KMS-11 (cell line): ENCODE measurements at regions not wholly inside any gene's neighbourhood (a gene's known extent, or its start where the extent isn't known, plus 50 kb on each side); places are given as distances from the start of the nearest gene placed in this dataset.

Experiments used
- H2AFZ ChIP-seq: fragments of 200-600 bp; sonication (generic); 2 replicates; pipeline ENCODE4 v1.6.1; 2016; ENCODE audit warnings: antibody characterized with exemption, mixed run types, low read depth
- H3K27ac ChIP-seq: fragments of 200-600 bp; sonication (generic); 2 replicates; pipeline ENCODE4 v1.6.1; 2016; ENCODE audit warnings: mild to moderate bottlenecking, mixed run types
- H3K27me3 ChIP-seq: fragments of 200-600 bp; sonication (generic); 2 replicates; pipeline ENCODE4 v1.6.1; 2017; ENCODE audit warnings: mild to moderate bottlenecking, low read depth, mixed run types, moderate library complexity; ENCODE audit not compliant: insufficient read depth
- H3K36me3 ChIP-seq: fragments of 200-600 bp; sonication (generic); 2 replicates; pipeline ENCODE4 v1.6.1; 2017; ENCODE audit warnings: mild to moderate bottlenecking, mixed run types; ENCODE audit not compliant: insufficient read depth
- H3K4me1 ChIP-seq: fragments of 200-600 bp; sonication (generic); 2 replicates; pipeline ENCODE4 v1.6.1; 2016; ENCODE audit warnings: mild to moderate bottlenecking, low read depth, mixed run types; ENCODE audit not compliant: poor library complexity, severe bottlenecking
- H3K4me2 ChIP-seq: fragments of 200-600 bp; sonication (generic); 2 replicates; pipeline ENCODE4 v1.7.0; 2016; ENCODE audit warnings: mild to moderate bottlenecking, mixed run types
- H3K4me3 ChIP-seq: fragments of 200-600 bp; sonication (generic); IDR thresholded peaks from 2 replicates; pipeline ENCODE4 v1.6.1; 2017; ENCODE audit warnings: low read depth, low read length, mixed read lengths; ENCODE audit not compliant: insufficient read depth
- H3K79me2 ChIP-seq: fragments of 200-600 bp; sonication (generic); 2 replicates; pipeline ENCODE4 v1.6.1; 2016; ENCODE audit warnings: low read depth, mixed run types; ENCODE audit not compliant: insufficient read depth
- H3K9ac ChIP-seq: fragments of 200-600 bp; sonication (generic); 2 replicates; pipeline ENCODE4 v1.6.1; 2016; ENCODE audit warnings: mild to moderate bottlenecking, mixed run types
- H4K20me1 ChIP-seq: fragments of 200-600 bp; sonication (generic); 2 replicates; pipeline ENCODE4 v1.6.1; 2016; ENCODE audit warnings: mild to moderate bottlenecking, mixed run types; ENCODE audit not compliant: insufficient read depth
- CTCF ChIP-seq: fragments of 200-600 bp; sonication (generic); conservative IDR thresholded peaks from 2 replicates; pipeline ENCODE4 v1.6.1; 2017; ENCODE audit warnings: low read depth, mild to moderate bottlenecking, antibody characterized with exemption, low read length, moderate library complexity, mixed read lengths

GRCh38 chr4:159017323-159018026, 85.4 kb upstream of the RAPGEF2 start:
- TF ChIP-seq CTCF, result no peak
- H3K27ac ChIP-seq, result no peak overlapping the region
- no peaks in the 10 kb centered on the region for H4K20me1 ChIP-seq
- no peaks in the 10 kb centered on the region for H3K4me1 ChIP-seq
- H2AFZ ChIP-seq, result no peak overlapping the region
- H3K4me2 ChIP-seq, result no peak overlapping the region
- H3K36me3 ChIP-seq, result no peaks in the 10 kb centered on the region
- H3K9ac ChIP-seq, result no peak overlapping the region
- H3K27me3 ChIP-seq, result no peaks in the 10 kb centered on the region
- H3K4me3 ChIP-seq, result no peak overlapping the region
- H3K79me2 ChIP-seq, result no peaks in the 10 kb centered on the region

- no peak overlapping the region for H3K4me2 ChIP-seq
- no peak overlapping the region for H3K4me3 ChIP-seq
- no peaks in the 10 kb centered on the region for H3K36me3 ChIP-seq
- no peak for TF ChIP-seq CTCF
- no peaks in the 10 kb centered on the region for H3K27me3 ChIP-seq
- no peak overlapping the region for H2AFZ ChIP-seq
- no peak overlapping the region for H3K27ac ChIP-seq
- H3K4me1 ChIP-seq, result no peaks in the 10 kb centered on the region
- H3K79me2 ChIP-seq, result no peaks in the 10 kb centered on the region
- no peak overlapping the region for H3K9ac ChIP-seq
- H4K20me1 ChIP-seq, result no peaks in the 10 kb centered on the region
These were observed 84.7 kb upstream of the RAPGEF2 start for GRCh38 chr4:159018062-159018629.

GRCh38 chr4:159019356-159019755, 83.5 kb upstream of the RAPGEF2 start:
- Histone ChIP-seq H3K4me3 (no peak overlapping the region), H3K4me1 (no peaks in the 10 kb centered on the region), H3K4me2 (no peak overlapping the region), H2AFZ (no peak overlapping the region), H3K27ac (no peak overlapping the region), H3K36me3 (no peaks in the 10 kb centered on the region), H3K27me3 (no peaks in the 10 kb centered on the region), H4K20me1 (no peaks in the 10 kb centered on the region), H3K9ac (no peak overlapping the region), H3K79me2 (no peaks in the 10 kb centered on the region)
- no peak for TF ChIP-seq CTCF

GRCh38 chr4:159021597-159022385, 81.1 kb upstream of the RAPGEF2 start:
- no peak overlapping the region for H3K4me2 ChIP-seq
- H2AFZ ChIP-seq, result no peak overlapping the region
- H3K4me3 ChIP-seq, result no peak overlapping the region
- H3K36me3 ChIP-seq, result no peaks in the 10 kb centered on the region
- no peak overlapping the region for H3K9ac ChIP-seq
- H3K27me3 ChIP-seq, result no peaks in the 10 kb centered on the region
- no peak for TF ChIP-seq CTCF
- no peaks in the 10 kb centered on the region for H3K4me1 ChIP-seq
- H3K27ac ChIP-seq, result no peak overlapping the region
- H4K20me1 ChIP-seq, result no peaks in the 10 kb centered on the region
- H3K79me2 ChIP-seq, result no peaks in the 10 kb centered on the region
